ENCODE measurements at regions not wholly inside any gene's neighbourhood (a gene's known extent, or its start where the extent isn't known, plus 50 kb on each side); places are given as distances from the start of the nearest gene placed in this dataset.
"Not testable (repeated sequence)": the region's sequence is repeated elsewhere in the genome, so short reads cannot be mapped to it uniquely, and the experiment has no call there.

- DNase-seq (ENCODE audit: low spot score), result no peak
These were observed 133.4 kb downstream of the SLC25A46 start for GRCh38 chr5:110872200-110872599.

- DNase-seq (ENCODE audit: low spot score), result no peak
These were observed 134.2 kb downstream of the SLC25A46 start for GRCh38 chr5:110872963-110873362.

- no peak for DNase-seq (ENCODE audit: low spot score)
These were observed 135.1 kb downstream of the SLC25A46 start for GRCh38 chr5:110873773-110874437.

- DNase-seq (ENCODE audit: low spot score), result not testable (repeated sequence)
These were observed 136.3 kb downstream of the SLC25A46 start for GRCh38 chr5:110875115-110875514.

GRCh38 chr5:110878115-110878514 is 139.3 kb downstream of the SLC25A46 start:
- no peak for DNase-seq (ENCODE audit: low spot score)

- DNase-seq (ENCODE audit: low spot score), result no peak
These were observed 140.9 kb downstream of the SLC25A46 start for GRCh38 chr5:110879675-110880074.

- DNase-seq (ENCODE audit: low spot score), result peak; percentile 25
These were observed 141.6 kb downstream of the SLC25A46 start for GRCh38 chr5:110880413-110880812.

- no peak for DNase-seq (ENCODE audit: low spot score)
These were observed 145.2 kb downstream of the SLC25A46 start for GRCh38 chr5:110884005-110884404.

- DNase-seq (ENCODE audit: low spot score), result not testable (repeated sequence)
These were observed 148.4 kb downstream of the SLC25A46 start for GRCh38 chr5:110887170-110887569.

GRCh38 chr5:110893854-110894483 is 155.2 kb downstream of the SLC25A46 start:
- DNase-seq (ENCODE audit: low spot score), result not testable (repeated sequence)

GRCh38 chr5:110894805-110895204 is 156.0 kb downstream of the SLC25A46 start:
- DNase-seq (ENCODE audit: low spot score), result no peak

GRCh38 chr5:110896901-110897300 is 158.1 kb downstream of the SLC25A46 start:
- DNase-seq (ENCODE audit: low spot score), result peak; percentile 16

GRCh38 chr5:110899566-110900412 is 161.0 kb downstream of the SLC25A46 start:
- peak; percentile 48 for DNase-seq (ENCODE audit: low spot score)

- peak; percentile 34 for DNase-seq (ENCODE audit: low spot score)
These were observed 162.0 kb downstream of the SLC25A46 start for GRCh38 chr5:110900829-110901228.

- no peak for DNase-seq (ENCODE audit: low spot score)
These were observed 165.2 kb downstream of the SLC25A46 start for GRCh38 chr5:110903966-110904365.

- no peak for DNase-seq (ENCODE audit: low spot score)
These were observed 162.7 kb upstream of the TSLP start for GRCh38 chr5:110908848-110909247.

GRCh38 chr5:110909415-110909814 is 162.1 kb upstream of the TSLP start:
- no peak for DNase-seq (ENCODE audit: low spot score)

- peak; percentile 46 for DNase-seq (ENCODE audit: low spot score)
These were observed 161.6 kb upstream of the TSLP start for GRCh38 chr5:110909950-110910349.

- no peak for DNase-seq (ENCODE audit: low spot score)
These were observed 158.3 kb upstream of the TSLP start for GRCh38 chr5:110913221-110913620.

- peak; percentile 72 for DNase-seq (ENCODE audit: low spot score)
These were observed 155.0 kb upstream of the TSLP start for GRCh38 chr5:110916381-110917049.

GRCh38 chr5:110917161-110917875 is 154.2 kb upstream of the TSLP start:
- no peak for DNase-seq (ENCODE audit: low spot score)

- no peak for DNase-seq (ENCODE audit: low spot score)
These were observed 152.8 kb upstream of the TSLP start for GRCh38 chr5:110918683-110919082.
